ENCODE measurements at regions not wholly inside any gene's neighbourhood (a gene's known extent, or its start where the extent isn't known, plus 50 kb on each side); places are given as distances from the start of the nearest gene placed in this dataset.

DNA sequence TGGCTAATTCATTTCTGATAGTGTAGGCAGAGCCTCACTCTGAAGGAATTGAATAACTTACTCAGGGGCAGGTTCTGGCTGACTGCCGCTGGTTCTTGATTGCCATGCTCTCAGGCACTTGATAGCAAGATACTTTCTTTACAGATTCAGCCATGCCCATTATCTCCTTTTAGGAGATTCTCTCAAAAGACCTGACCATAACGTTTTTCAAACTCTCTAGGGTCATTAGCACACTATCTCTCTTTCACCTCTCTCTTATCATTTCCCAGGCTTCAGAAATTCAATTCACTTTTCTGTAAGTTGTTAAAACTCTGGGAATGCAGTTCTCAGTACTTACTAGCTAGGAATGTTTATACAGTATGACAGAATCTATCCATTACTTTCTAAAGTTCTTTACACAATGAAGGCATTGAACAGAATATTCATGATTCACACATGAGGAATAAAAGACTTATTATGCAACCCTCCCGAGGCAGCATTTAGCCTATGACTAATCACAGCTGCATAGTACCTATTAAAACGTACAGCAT is 850.3 kb upstream of the CADM2 start:
- no peaks in the 10 kb centered on the region for H3K79me2 ChIP-seq (ENCODE audit: control insufficient read depth, low read length)
- no peaks in the 10 kb centered on the region for H3K4me1 ChIP-seq (ENCODE audit: control insufficient read depth, low read length)
- H3K36me3 ChIP-seq (ENCODE audit: control insufficient read depth, low read length) = no peaks in the 10 kb centered on the region
- no peak overlapping the region for H3K27ac ChIP-seq (ENCODE audit: low read depth, low read length)
- no peaks in the 10 kb centered on the region for H3K27me3 ChIP-seq (ENCODE audit: control insufficient read depth, low read length)
- H3K9me2 ChIP-seq (replicated peaks; ENCODE audit: control insufficient read depth, low read length) = no peaks in the 10 kb centered on the region
- TF ChIP-seq EZH2phosphoT487 (IDR thresholded peaks at IDR 0.05; ENCODE audit: borderline replicate concordance, low read length) = no peak
- TF ChIP-seq, protein P1, sequence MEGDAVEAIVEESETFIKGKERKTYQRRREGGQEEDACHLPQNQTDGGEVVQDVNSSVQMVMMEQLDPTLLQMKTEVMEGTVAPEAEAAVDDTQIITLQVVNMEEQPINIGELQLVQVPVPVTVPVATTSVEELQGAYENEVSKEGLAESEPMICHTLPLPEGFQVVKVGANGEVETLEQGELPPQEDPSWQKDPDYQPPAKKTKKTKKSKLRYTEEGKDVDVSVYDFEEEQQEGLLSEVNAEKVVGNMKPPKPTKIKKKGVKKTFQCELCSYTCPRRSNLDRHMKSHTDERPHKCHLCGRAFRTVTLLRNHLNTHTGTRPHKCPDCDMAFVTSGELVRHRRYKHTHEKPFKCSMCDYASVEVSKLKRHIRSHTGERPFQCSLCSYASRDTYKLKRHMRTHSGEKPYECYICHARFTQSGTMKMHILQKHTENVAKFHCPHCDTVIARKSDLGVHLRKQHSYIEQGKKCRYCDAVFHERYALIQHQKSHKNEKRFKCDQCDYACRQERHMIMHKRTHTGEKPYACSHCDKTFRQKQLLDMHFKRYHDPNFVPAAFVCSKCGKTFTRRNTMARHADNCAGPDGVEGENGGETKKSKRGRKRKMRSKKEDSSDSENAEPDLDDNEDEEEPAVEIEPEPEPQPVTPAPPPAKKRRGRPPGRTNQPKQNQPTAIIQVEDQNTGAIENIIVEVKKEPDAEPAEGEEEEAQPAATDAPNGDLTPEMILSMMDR (IDR thresholded peaks at IDR 0.05; ENCODE audit: low read depth, low read length, poor library complexity, severe bottlenecking) = no peak
- no peaks in the 10 kb centered on the region for H3K9me3 ChIP-seq (ENCODE audit: control insufficient read depth, insufficient read depth, low read length)
- no peaks in the 10 kb centered on the region for H4K20me1 ChIP-seq (ENCODE audit: control insufficient read depth, insufficient read depth, low read depth, low read length)
- H3K4me3 ChIP-seq (ENCODE audit: low read length) = no peak overlapping the region
- no peaks in the 10 kb centered on the region for H3F3A ChIP-seq (ENCODE audit: control insufficient read depth, insufficient read depth)
- no peak overlapping the region for H3K4me2 ChIP-seq (ENCODE audit: low read length)

DNA sequence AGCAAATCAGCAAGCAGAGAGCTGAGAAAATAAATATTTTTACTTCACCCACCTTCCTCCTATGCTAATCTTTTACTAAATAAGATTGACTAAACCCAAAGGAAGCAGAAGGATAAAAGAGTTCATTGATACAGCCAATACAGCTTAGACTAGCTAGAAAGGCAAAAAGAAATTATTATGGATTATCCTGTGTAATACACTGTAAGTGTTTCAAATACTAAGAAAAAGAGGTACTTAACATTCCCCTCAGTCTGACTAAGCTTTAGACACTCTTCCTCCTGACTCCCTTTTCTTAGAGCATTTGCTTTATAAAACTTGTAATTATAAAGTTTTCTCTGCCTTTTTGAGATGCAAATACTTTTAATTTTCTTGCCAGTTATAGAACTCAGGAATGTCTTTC is 848.9 kb upstream of the CADM2 start:
- Histone ChIP-seq H3K9me2 (replicated peaks; ENCODE audit: control insufficient read depth, low read length) (no peaks in the 10 kb centered on the region), H3K4me1 (ENCODE audit: control insufficient read depth, low read length) (no peaks in the 10 kb centered on the region), H3K27me3 (ENCODE audit: control insufficient read depth, low read length) (no peaks in the 10 kb centered on the region), H3K4me3 (ENCODE audit: low read length) (no peak overlapping the region), H3K9me3 (ENCODE audit: control insufficient read depth, insufficient read depth, low read length) (no peaks in the 10 kb centered on the region), H3K4me2 (ENCODE audit: low read length) (no peak overlapping the region), H3K79me2 (ENCODE audit: control insufficient read depth, low read length) (no peaks in the 10 kb centered on the region), H3F3A (ENCODE audit: control insufficient read depth, insufficient read depth) (no peaks in the 10 kb centered on the region), H4K20me1 (ENCODE audit: control insufficient read depth, insufficient read depth, low read depth, low read length) (no peaks in the 10 kb centered on the region), H3K36me3 (ENCODE audit: control insufficient read depth, low read length) (no peaks in the 10 kb centered on the region), H3K27ac (ENCODE audit: low read depth, low read length) (no peak overlapping the region)
- TF ChIP-seq EZH2phosphoT487 (IDR thresholded peaks at IDR 0.05; ENCODE audit: borderline replicate concordance, low read length) = no peak
- TF ChIP-seq, protein P1 (IDR thresholded peaks at IDR 0.05; ENCODE audit: low read depth, low read length, poor library complexity, severe bottlenecking) = no peak

DNA sequence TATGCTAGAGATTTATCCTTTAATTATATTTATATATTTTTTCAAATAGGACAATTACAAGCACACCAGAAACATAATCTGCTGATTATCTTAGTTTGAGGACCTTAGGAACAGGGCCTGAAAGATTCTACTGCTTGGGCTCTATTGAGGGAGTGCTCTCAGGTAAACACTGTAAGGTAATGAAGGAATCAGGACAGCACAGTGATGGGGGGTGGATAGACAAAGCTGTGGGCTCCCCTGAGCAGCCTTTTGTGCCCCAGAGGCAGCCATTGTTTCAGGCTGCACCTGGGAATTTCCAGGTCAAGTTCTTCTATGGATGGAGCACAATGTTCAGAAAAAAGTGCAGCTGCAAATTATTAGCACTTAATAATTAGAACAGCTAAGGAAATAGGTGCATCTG is 848.0 kb upstream of the CADM2 start:
- Histone ChIP-seq H4K20me1 (ENCODE audit: control insufficient read depth, insufficient read depth, low read depth, low read length) (no peaks in the 10 kb centered on the region), H3K9me3 (ENCODE audit: control insufficient read depth, insufficient read depth, low read length) (no peaks in the 10 kb centered on the region), H3K36me3 (ENCODE audit: control insufficient read depth, low read length) (no peaks in the 10 kb centered on the region), H3K27ac (ENCODE audit: low read depth, low read length) (no peak overlapping the region), H3K4me1 (ENCODE audit: control insufficient read depth, low read length) (no peaks in the 10 kb centered on the region), H3K9me2 (replicated peaks; ENCODE audit: control insufficient read depth, low read length) (no peaks in the 10 kb centered on the region), H3K4me2 (ENCODE audit: low read length) (no peak overlapping the region), H3F3A (ENCODE audit: control insufficient read depth, insufficient read depth) (no peaks in the 10 kb centered on the region), H3K27me3 (ENCODE audit: control insufficient read depth, low read length) (no peaks in the 10 kb centered on the region), H3K4me3 (ENCODE audit: low read length) (no peak overlapping the region), H3K79me2 (ENCODE audit: control insufficient read depth, low read length) (no peaks in the 10 kb centered on the region)
- TF ChIP-seq, protein P1 (IDR thresholded peaks at IDR 0.05; ENCODE audit: low read depth, low read length, poor library complexity, severe bottlenecking) = no peak

Measured in DOHH2 (cell line).